Activated naive CD4-positive, alpha-beta T cell treated with anti-CD3 and anti-CD28 coated beads for 36 hours (primary cell): ENCODE measurements at regions not wholly inside any gene's neighbourhood (a gene's known extent, or its start where the extent isn't known, plus 50 kb on each side); places are given as distances from the start of the nearest gene placed in this dataset.

ENCODE experiments used
- CTCF ChIA-PET: fragments of 350-600 bp; sonication (Branson Sonifier 250); formaldehyde crosslinking; loops from one replicate; lab custom pipeline; 2021; ENCODE audit warnings: antibody characterized with exemption; lab: Charles Lee
- DNase-seq: peaks from one replicate; pipeline ENCODE4 v3.0.0-alpha.2; 2020
- H3K27ac Mint-ChIP-seq: one replicate; pipeline ENCODE4 v1.8.0; 2021; ENCODE audit warnings: mild to moderate bottlenecking, mixed read lengths
- H3K27me3 Mint-ChIP-seq: one replicate; pipeline ENCODE4 v1.8.0; 2021; ENCODE audit warnings: low read depth, mixed read lengths
- H3K36me3 Mint-ChIP-seq: one replicate; pipeline ENCODE4 v1.8.0; 2021; ENCODE audit warnings: low read depth, mixed read lengths
- H3K4me1 Mint-ChIP-seq: one replicate; pipeline ENCODE4 v1.8.0; 2021; ENCODE audit warnings: low read depth, mixed read lengths
- H3K4me3 Mint-ChIP-seq: one replicate; pipeline ENCODE4 v1.8.0; 2021; ENCODE audit warnings: mild to moderate bottlenecking, moderate library complexity, mixed read lengths
- H3K9me3 Mint-ChIP-seq: one replicate; pipeline ENCODE4 v1.8.0; 2021; ENCODE audit warnings: mixed read lengths
- intact Hi-C: fragments of 100-400 bp; cut with micrococcal nuclease; formaldehyde crosslinking; loops from one replicate; pipeline ENCODE4 v1.15.1; 2023

- Mint-ChIP-seq H3K4me3 (no peak overlapping the region), H3K9me3 (no peaks in the 10 kb centered on the region), H3K4me1 (no peaks in the 10 kb centered on the region), H3K27ac (no peak overlapping the region), H3K27me3 (no peaks in the 10 kb centered on the region), H3K36me3 (no peaks in the 10 kb centered on the region)
- CTCF ChIA-PET = no interaction called here
- intact Hi-C loops = no loop called here
- no peak for DNase-seq
Observed at GRCh38 chr15:69987492-69988489, 109.9 kb downstream of the TLE3 start.

GRCh38 chr15:69988541-69989225 is 109.0 kb downstream of the TLE3 start:
- Mint-ChIP-seq H3K27me3 (no peaks in the 10 kb centered on the region), H3K27ac (no peak overlapping the region), H3K4me3 (no peak overlapping the region), H3K9me3 (no peaks in the 10 kb centered on the region), H3K36me3 (no peaks in the 10 kb centered on the region), H3K4me1 (no peaks in the 10 kb centered on the region)
- CTCF ChIA-PET = no interaction called here
- intact Hi-C loops = no loop called here
- no peak for DNase-seq

- Mint-ChIP-seq H3K4me3 (no peak overlapping the region), H3K27me3 (no peaks in the 10 kb centered on the region), H3K9me3 (no peaks in the 10 kb centered on the region), H3K4me1 (no peaks in the 10 kb centered on the region), H3K36me3 (no peaks in the 10 kb centered on the region), H3K27ac (no peak overlapping the region)
- intact Hi-C loops = no loop called here
- no peak for DNase-seq
- CTCF ChIA-PET = interaction anchor here (1.2 kb wide), 1 partner anchor 8 kb away, joined by 3 read pairs; no protein-coding TSS in a partner anchor
Observed at GRCh38 chr15:69990566-69991421, 106.9 kb downstream of the TLE3 start.

- Mint-ChIP-seq H3K4me3 (no peak overlapping the region), H3K27ac (no peak overlapping the region), H3K36me3 (no peaks in the 10 kb centered on the region), H3K9me3 (no peaks in the 10 kb centered on the region), H3K27me3 (no peaks in the 10 kb centered on the region), H3K4me1 (no peaks in the 10 kb centered on the region)
- DNase-seq = no peak
- CTCF ChIA-PET = interaction anchor here (1.2 kb wide), 1 partner anchor 8 kb away, joined by 3 read pairs; no protein-coding TSS in a partner anchor
- intact Hi-C loops = no loop called here
Observed at GRCh38 chr15:69991551-69991980, 106.2 kb downstream of the TLE3 start.

- Mint-ChIP-seq H3K27me3 (no peaks in the 10 kb centered on the region), H3K9me3 (no peaks in the 10 kb centered on the region), H3K27ac (no peak overlapping the region), H3K36me3 (no peaks in the 10 kb centered on the region), H3K4me1 (no peaks in the 10 kb centered on the region), H3K4me3 (no peak overlapping the region)
- no peak for DNase-seq
- CTCF ChIA-PET = interaction anchor here (0.7 kb wide), 1 partner anchor 82 kb away, joined by 3 read pairs; no protein-coding TSS in a partner anchor
- intact Hi-C loops = no loop called here
Observed at GRCh38 chr15:69992348-69992747, 105.4 kb downstream of the TLE3 start.

- Mint-ChIP-seq H3K36me3 (no peaks in the 10 kb centered on the region), H3K27ac (no peak overlapping the region), H3K27me3 (no peaks in the 10 kb centered on the region), H3K4me1 (no peaks in the 10 kb centered on the region), H3K9me3 (no peaks in the 10 kb centered on the region), H3K4me3 (no peak overlapping the region)
- CTCF ChIA-PET = no interaction called here
- DNase-seq = no peak
- intact Hi-C loops = no loop called here
Observed at GRCh38 chr15:69994429-69995205, 103.1 kb downstream of the TLE3 start.

GRCh38 chr15:69996321-69997160 is 101.2 kb downstream of the TLE3 start:
- CTCF ChIA-PET = no interaction called here
- no peak for DNase-seq
- intact Hi-C loops = no loop called here
- no peaks in the 10 kb centered on the region for H3K36me3 Mint-ChIP-seq
- no peaks in the 10 kb centered on the region for H3K27me3 Mint-ChIP-seq
- H3K27ac Mint-ChIP-seq = no peak overlapping the region
- H3K9me3 Mint-ChIP-seq = no peaks in the 10 kb centered on the region
- no peaks in the 10 kb centered on the region for H3K4me1 Mint-ChIP-seq
- no peak overlapping the region for H3K4me3 Mint-ChIP-seq

GRCh38 chr15:69997161-69997485 is 100.6 kb downstream of the TLE3 start:
- H3K4me3 Mint-ChIP-seq = no peak overlapping the region
- DNase-seq = no peak
- no peaks in the 10 kb centered on the region for H3K9me3 Mint-ChIP-seq
- H3K27me3 Mint-ChIP-seq = no peaks in the 10 kb centered on the region
- CTCF ChIA-PET = no interaction called here
- no peak overlapping the region for H3K27ac Mint-ChIP-seq
- H3K4me1 Mint-ChIP-seq = no peaks in the 10 kb centered on the region
- no peaks in the 10 kb centered on the region for H3K36me3 Mint-ChIP-seq
- intact Hi-C loops = no loop called here
